ENCODE measurements at regions not wholly inside any gene's neighbourhood (a gene's known extent, or its start where the extent isn't known, plus 50 kb on each side); places are given as distances from the start of the nearest gene placed in this dataset.

GRCh38 chr3:194861375-194861774 is 175.7 kb downstream of the FAM43A start:
- H3K27me3 ChIP-seq (ENCODE audit: insufficient read depth, low read depth, low read length), result no peaks in the 10 kb centered on the region
- no peaks in the 10 kb centered on the region for H3K36me3 ChIP-seq (ENCODE audit: insufficient read depth, low read length)
- no peak overlapping the region for H3K27ac ChIP-seq (ENCODE audit: low read length)
- no peaks in the 10 kb centered on the region for H3K9me2 ChIP-seq (ENCODE audit: insufficient read depth, low read length)
- H3K4me3 ChIP-seq (ENCODE audit: low read length), result no peak overlapping the region
- no peaks in the 10 kb centered on the region for H3K79me2 ChIP-seq (replicated peaks; ENCODE audit: insufficient read depth, low read length)
- no peak for TF ChIP-seq EZH2 (IDR thresholded peaks at IDR 0.05; ENCODE audit: borderline replicate concordance, insufficient read depth, low read length, poor library complexity, severe bottlenecking)
- no peak overlapping the region for H3K9ac ChIP-seq (ENCODE audit: low read length)
- H3F3A ChIP-seq (ENCODE audit: insufficient read depth, low read length, poor library complexity, severe bottlenecking), result no peaks in the 10 kb centered on the region
- H4K20me1 ChIP-seq (ENCODE audit: insufficient read depth), result no peaks in the 10 kb centered on the region
- no peak overlapping the region for H3K4me2 ChIP-seq (ENCODE audit: low read length)
- no peaks in the 10 kb centered on the region for H3K9me3 ChIP-seq (ENCODE audit: low read length)
- no peak overlapping the region for H2AFZ ChIP-seq (ENCODE audit: low read depth, low read length)

DNA sequence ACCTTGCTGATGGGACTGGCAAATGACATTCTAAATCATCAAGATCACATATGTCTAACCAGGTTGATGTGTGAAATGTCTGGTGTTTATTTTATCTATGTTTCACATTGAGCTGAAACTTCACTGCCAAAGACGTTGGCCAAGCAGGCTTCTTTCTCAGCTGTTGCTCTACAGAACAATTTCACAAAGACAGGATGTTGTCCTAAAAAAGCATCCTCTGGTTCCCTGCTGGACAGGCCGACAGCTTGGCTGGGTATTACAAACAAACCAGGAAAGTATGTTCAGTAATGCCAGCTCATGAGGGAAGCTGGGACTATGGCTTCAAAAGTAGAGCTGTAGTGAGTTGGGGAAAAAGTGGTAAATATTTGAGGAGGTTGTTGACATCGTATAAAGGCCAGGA is 179.4 kb downstream of the FAM43A start:
- H3K79me2 ChIP-seq (replicated peaks; ENCODE audit: insufficient read depth, low read length), result no peaks in the 10 kb centered on the region
- no peak overlapping the region for H3K9ac ChIP-seq (ENCODE audit: low read length)
- no peaks in the 10 kb centered on the region for H4K20me1 ChIP-seq (ENCODE audit: insufficient read depth)
- H3K27ac ChIP-seq (ENCODE audit: low read length), result no peak overlapping the region
- H3K4me2 ChIP-seq (ENCODE audit: low read length), result no peak overlapping the region
- H3K4me3 ChIP-seq (ENCODE audit: low read length), result no peak overlapping the region
- no peaks in the 10 kb centered on the region for H3F3A ChIP-seq (ENCODE audit: insufficient read depth, low read length, poor library complexity, severe bottlenecking)
- TF ChIP-seq SMC3 (conservative IDR thresholded peaks at IDR 0.05; ENCODE audit: poor library complexity) (no peak), POLR2AphosphoS5 (IDR thresholded peaks at IDR 0.05) (no peak), RAD21 (conservative IDR thresholded peaks at IDR 0.05) (no peak), EP300 (conservative IDR thresholded peaks at IDR 0.05; ENCODE audit: poor library complexity, severe bottlenecking) (no peak), TAF1 (IDR thresholded peaks at IDR 0.05; ENCODE audit: low read depth) (no peak), EZH2 (IDR thresholded peaks at IDR 0.05; ENCODE audit: borderline replicate concordance, insufficient read depth, low read length, poor library complexity, severe bottlenecking) (no peak), MXI1 (conservative IDR thresholded peaks at IDR 0.05; ENCODE audit: poor library complexity, severe bottlenecking) (no peak)
- TF ChIP-seq, protein P1, sequence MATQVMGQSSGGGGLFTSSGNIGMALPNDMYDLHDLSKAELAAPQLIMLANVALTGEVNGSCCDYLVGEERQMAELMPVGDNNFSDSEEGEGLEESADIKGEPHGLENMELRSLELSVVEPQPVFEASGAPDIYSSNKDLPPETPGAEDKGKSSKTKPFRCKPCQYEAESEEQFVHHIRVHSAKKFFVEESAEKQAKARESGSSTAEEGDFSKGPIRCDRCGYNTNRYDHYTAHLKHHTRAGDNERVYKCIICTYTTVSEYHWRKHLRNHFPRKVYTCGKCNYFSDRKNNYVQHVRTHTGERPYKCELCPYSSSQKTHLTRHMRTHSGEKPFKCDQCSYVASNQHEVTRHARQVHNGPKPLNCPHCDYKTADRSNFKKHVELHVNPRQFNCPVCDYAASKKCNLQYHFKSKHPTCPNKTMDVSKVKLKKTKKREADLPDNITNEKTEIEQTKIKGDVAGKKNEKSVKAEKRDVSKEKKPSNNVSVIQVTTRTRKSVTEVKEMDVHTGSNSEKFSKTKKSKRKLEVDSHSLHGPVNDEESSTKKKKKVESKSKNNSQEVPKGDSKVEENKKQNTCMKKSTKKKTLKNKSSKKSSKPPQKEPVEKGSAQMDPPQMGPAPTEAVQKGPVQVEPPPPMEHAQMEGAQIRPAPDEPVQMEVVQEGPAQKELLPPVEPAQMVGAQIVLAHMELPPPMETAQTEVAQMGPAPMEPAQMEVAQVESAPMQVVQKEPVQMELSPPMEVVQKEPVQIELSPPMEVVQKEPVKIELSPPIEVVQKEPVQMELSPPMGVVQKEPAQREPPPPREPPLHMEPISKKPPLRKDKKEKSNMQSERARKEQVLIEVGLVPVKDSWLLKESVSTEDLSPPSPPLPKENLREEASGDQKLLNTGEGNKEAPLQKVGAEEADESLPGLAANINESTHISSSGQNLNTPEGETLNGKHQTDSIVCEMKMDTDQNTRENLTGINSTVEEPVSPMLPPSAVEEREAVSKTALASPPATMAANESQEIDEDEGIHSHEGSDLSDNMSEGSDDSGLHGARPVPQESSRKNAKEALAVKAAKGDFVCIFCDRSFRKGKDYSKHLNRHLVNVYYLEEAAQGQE (IDR thresholded peaks at IDR 0.05; ENCODE audit: borderline replicate concordance), result no peak
- TF ChIP-seq, protein P2, sequence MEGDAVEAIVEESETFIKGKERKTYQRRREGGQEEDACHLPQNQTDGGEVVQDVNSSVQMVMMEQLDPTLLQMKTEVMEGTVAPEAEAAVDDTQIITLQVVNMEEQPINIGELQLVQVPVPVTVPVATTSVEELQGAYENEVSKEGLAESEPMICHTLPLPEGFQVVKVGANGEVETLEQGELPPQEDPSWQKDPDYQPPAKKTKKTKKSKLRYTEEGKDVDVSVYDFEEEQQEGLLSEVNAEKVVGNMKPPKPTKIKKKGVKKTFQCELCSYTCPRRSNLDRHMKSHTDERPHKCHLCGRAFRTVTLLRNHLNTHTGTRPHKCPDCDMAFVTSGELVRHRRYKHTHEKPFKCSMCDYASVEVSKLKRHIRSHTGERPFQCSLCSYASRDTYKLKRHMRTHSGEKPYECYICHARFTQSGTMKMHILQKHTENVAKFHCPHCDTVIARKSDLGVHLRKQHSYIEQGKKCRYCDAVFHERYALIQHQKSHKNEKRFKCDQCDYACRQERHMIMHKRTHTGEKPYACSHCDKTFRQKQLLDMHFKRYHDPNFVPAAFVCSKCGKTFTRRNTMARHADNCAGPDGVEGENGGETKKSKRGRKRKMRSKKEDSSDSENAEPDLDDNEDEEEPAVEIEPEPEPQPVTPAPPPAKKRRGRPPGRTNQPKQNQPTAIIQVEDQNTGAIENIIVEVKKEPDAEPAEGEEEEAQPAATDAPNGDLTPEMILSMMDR (IDR thresholded peaks at IDR 0.05; ENCODE audit: poor library complexity, severe bottlenecking), result no peak
- no peaks in the 10 kb centered on the region for H3K9me2 ChIP-seq (ENCODE audit: insufficient read depth, low read length)
- H2AFZ ChIP-seq (ENCODE audit: low read depth, low read length), result no peak overlapping the region
- H3K9me3 ChIP-seq (ENCODE audit: low read length), result no peaks in the 10 kb centered on the region
- H3K36me3 ChIP-seq (ENCODE audit: insufficient read depth, low read length), result no peaks in the 10 kb centered on the region
- no peaks in the 10 kb centered on the region for H3K27me3 ChIP-seq (ENCODE audit: insufficient read depth, low read depth, low read length)

GRCh38 chr3:194865615-194866014 is 179.9 kb downstream of the FAM43A start:
- Histone ChIP-seq H3F3A (ENCODE audit: insufficient read depth, low read length, poor library complexity, severe bottlenecking) (no peaks in the 10 kb centered on the region), H4K20me1 (ENCODE audit: insufficient read depth) (no peaks in the 10 kb centered on the region), H3K4me3 (ENCODE audit: low read length) (no peak overlapping the region), H3K9me2 (ENCODE audit: insufficient read depth, low read length) (no peaks in the 10 kb centered on the region), H3K27ac (ENCODE audit: low read length) (no peak overlapping the region), H3K4me2 (ENCODE audit: low read length) (no peak overlapping the region), H3K36me3 (ENCODE audit: insufficient read depth, low read length) (no peaks in the 10 kb centered on the region), H3K27me3 (ENCODE audit: insufficient read depth, low read depth, low read length) (no peaks in the 10 kb centered on the region), H2AFZ (ENCODE audit: low read depth, low read length) (no peak overlapping the region), H3K79me2 (replicated peaks; ENCODE audit: insufficient read depth, low read length) (no peaks in the 10 kb centered on the region), H3K9me3 (ENCODE audit: low read length) (no peaks in the 10 kb centered on the region), H3K9ac (ENCODE audit: low read length) (no peak overlapping the region)
- no peak for TF ChIP-seq SMC3 (conservative IDR thresholded peaks at IDR 0.05; ENCODE audit: poor library complexity)
- TF ChIP-seq TAF1 (IDR thresholded peaks at IDR 0.05; ENCODE audit: low read depth), result no peak
- TF ChIP-seq, protein P2 (IDR thresholded peaks at IDR 0.05; ENCODE audit: poor library complexity, severe bottlenecking), result no peak
- no peak for TF ChIP-seq RAD21 (conservative IDR thresholded peaks at IDR 0.05)
- no peak for TF ChIP-seq EP300 (conservative IDR thresholded peaks at IDR 0.05; ENCODE audit: poor library complexity, severe bottlenecking)
- TF ChIP-seq, protein P1 (IDR thresholded peaks at IDR 0.05; ENCODE audit: borderline replicate concordance), result no peak
- no peak for TF ChIP-seq MXI1 (conservative IDR thresholded peaks at IDR 0.05; ENCODE audit: poor library complexity, severe bottlenecking)
